ENCODE measurements at regions not wholly inside any gene's neighbourhood (a gene's known extent, or its start where the extent isn't known, plus 50 kb on each side); places are given as distances from the start of the nearest gene placed in this dataset.

GRCh38 chr10:94112321-94112720, 118.6 kb downstream of the PLCE1 start:
- TF ChIP-seq CTCF (IDR thresholded peaks at IDR 0.05; ENCODE audit: low read depth, low read length) (no peak), POLR2A (IDR thresholded peaks at IDR 0.05; ENCODE audit: extremely low read depth, insufficient read length) (no peak), MYC (IDR thresholded peaks at IDR 0.05; ENCODE audit: low read depth, low read length) (no peak)

Data from NB4 (cell line).